ENCODE measurements at regions not wholly inside any gene's neighbourhood (a gene's known extent, or its start where the extent isn't known, plus 50 kb on each side); places are given as distances from the start of the nearest gene placed in this dataset.

GRCh38 chr7:130913639-130914553 is 179.9 kb upstream of the KLF14 start:
- TF ChIP-seq CTCF (IDR thresholded peaks at IDR 0.05) (no peak), POLR2AphosphoS5 (IDR thresholded peaks at IDR 0.05) (no peak), POLR2A (IDR thresholded peaks at IDR 0.05) (no peak)

Measured in upper lobe of left lung (tissue), 4 donors.